D341Med (cell line): ENCODE measurements at regions not wholly inside any gene's neighbourhood (a gene's known extent, or its start where the extent isn't known, plus 50 kb on each side); places are given as distances from the start of the nearest gene placed in this dataset.

Experiments used
- DNase-seq: peaks from one replicate; pipeline ENCODE4 v3.0.0; 2012; ENCODE audit warnings: low spot score

GRCh38 chr21:27257908-27258556 is 291.1 kb upstream of the ADAMTS5 start:
- no peak for DNase-seq

- DNase-seq, result no peak
These were observed 290.3 kb upstream of the ADAMTS5 start for GRCh38 chr21:27257226-27257625.

GRCh38 chr21:27251752-27252151 is 284.9 kb upstream of the ADAMTS5 start:
- DNase-seq, result no peak

- DNase-seq, result no peak
These were observed 283.5 kb upstream of the ADAMTS5 start for GRCh38 chr21:27250366-27250765.

- no peak for DNase-seq
These were observed 281.9 kb upstream of the ADAMTS5 start for GRCh38 chr21:27248814-27249213.

GRCh38 chr21:27246741-27247140 is 279.9 kb upstream of the ADAMTS5 start:
- no peak for DNase-seq

- no peak for DNase-seq
These were observed 277.9 kb upstream of the ADAMTS5 start for GRCh38 chr21:27244776-27245175.

- DNase-seq, result no peak
These were observed 277.5 kb upstream of the ADAMTS5 start for GRCh38 chr21:27244352-27244751.

- DNase-seq, result no peak
These were observed 274.0 kb upstream of the ADAMTS5 start for GRCh38 chr21:27240839-27241238.

GRCh38 chr21:27233514-27234115 is 266.7 kb upstream of the ADAMTS5 start:
- DNase-seq, result no peak

- no peak for DNase-seq
These were observed 259.1 kb upstream of the ADAMTS5 start for GRCh38 chr21:27225940-27226339.

- DNase-seq, result no peak
These were observed 258.3 kb upstream of the ADAMTS5 start for GRCh38 chr21:27225151-27225550.

- DNase-seq, result no peak
These were observed 257.3 kb upstream of the ADAMTS5 start for GRCh38 chr21:27224169-27224568.

GRCh38 chr21:27221077-27221476 is 254.2 kb upstream of the ADAMTS5 start:
- DNase-seq, result no peak

GRCh38 chr21:27220416-27220815 is 253.5 kb upstream of the ADAMTS5 start:
- no peak for DNase-seq

- no peak for DNase-seq
These were observed 252.2 kb upstream of the ADAMTS5 start for GRCh38 chr21:27219068-27219467.

- no peak for DNase-seq
These were observed 246.4 kb upstream of the ADAMTS5 start for GRCh38 chr21:27213303-27213702.

GRCh38 chr21:27212441-27212840 is 245.6 kb upstream of the ADAMTS5 start:
- DNase-seq, result no peak

GRCh38 chr21:27209546-27209945 is 242.7 kb upstream of the ADAMTS5 start:
- DNase-seq, result no peak

- no peak for DNase-seq
These were observed 239.6 kb upstream of the ADAMTS5 start for GRCh38 chr21:27206368-27206982.

GRCh38 chr21:27202301-27202700 is 235.4 kb upstream of the ADAMTS5 start:
- no peak for DNase-seq

- no peak for DNase-seq
These were observed 234.3 kb upstream of the ADAMTS5 start for GRCh38 chr21:27201197-27201596.

GRCh38 chr21:27196651-27197050 is 229.8 kb upstream of the ADAMTS5 start:
- DNase-seq, result no peak
